Activated CD4-positive, CD25-positive, alpha-beta regulatory T cell treated with anti-CD3 and anti-CD28 coated beads, Interleukin-2, amount 50 U/mL, for 24 hours (primary cell): ENCODE measurements at regions not wholly inside any gene's neighbourhood (a gene's known extent, or its start where the extent isn't known, plus 50 kb on each side); places are given as distances from the start of the nearest gene placed in this dataset.
A peak's percentile ranks its signal among the peaks of the same experiment; 100 is the strongest.
"Not testable (repeated sequence)": the region's sequence is repeated elsewhere in the genome, so short reads cannot be mapped to it uniquely, and the experiment has no call there.

Experiments
- ATAC-seq, 2 donors: fragments of 150-1000 bp; cut with Tn5 transposase; one replicate each; pipeline ENCODE4 v1.10.0; 2021; ENCODE audit warnings: mild to moderate bottlenecking in 1 of 2, moderate library complexity in 1 of 2

- no peak for ATAC-seq
Measured at GRCh38 chr3:29144361-29144760, 136.5 kb upstream of the RBMS3 start.

GRCh38 chr3:29144807-29145206, 136.1 kb upstream of the RBMS3 start:
- ATAC-seq: no peak

- ATAC-seq: no peak
Measured at GRCh38 chr3:29145360-29145759, 135.5 kb upstream of the RBMS3 start.

- ATAC-seq: no peak
Measured at GRCh38 chr3:29152379-29152778, 128.5 kb upstream of the RBMS3 start.

- ATAC-seq: peak; percentile 59 to 68
Measured at GRCh38 chr3:29153811-29154210, 127.1 kb upstream of the RBMS3 start.

GRCh38 chr3:29156086-29156715, 124.7 kb upstream of the RBMS3 start:
- no peak for ATAC-seq

- ATAC-seq: no peak
Measured at GRCh38 chr3:29164825-29165224, 116.0 kb upstream of the RBMS3 start.

- no peak for ATAC-seq
Measured at GRCh38 chr3:29167180-29167579, 113.7 kb upstream of the RBMS3 start.

GRCh38 chr3:29168081-29168480, 112.8 kb upstream of the RBMS3 start:
- no peak for ATAC-seq

- ATAC-seq: no peak
Measured at GRCh38 chr3:29168696-29169095, 112.2 kb upstream of the RBMS3 start.

- no peak for ATAC-seq
Measured at GRCh38 chr3:29169451-29169850, 111.4 kb upstream of the RBMS3 start.

GRCh38 chr3:29171043-29171990, 109.6 kb upstream of the RBMS3 start:
- peak in 1 of 2 donors; percentile 17 for ATAC-seq

- no peak for ATAC-seq
Measured at GRCh38 chr3:29176501-29176900, 104.4 kb upstream of the RBMS3 start.

- ATAC-seq: no peak
Measured at GRCh38 chr3:29178809-29179793, 101.8 kb upstream of the RBMS3 start.

- ATAC-seq: no peak
Measured at GRCh38 chr3:29181149-29181780, 99.6 kb upstream of the RBMS3 start.

GRCh38 chr3:29181872-29182271, 99.0 kb upstream of the RBMS3 start:
- no peak for ATAC-seq

- not testable (repeated sequence) for ATAC-seq
Measured at GRCh38 chr3:29182828-29183227, 98.0 kb upstream of the RBMS3 start.

- ATAC-seq: peak; percentile 67 to 69
Measured at GRCh38 chr3:29183346-29184087, 97.4 kb upstream of the RBMS3 start.

- ATAC-seq: no peak
Measured at GRCh38 chr3:29185706-29186105, 95.2 kb upstream of the RBMS3 start.

GRCh38 chr3:29186131-29186599, 94.7 kb upstream of the RBMS3 start:
- ATAC-seq: no peak

GRCh38 chr3:29186982-29187725, 93.7 kb upstream of the RBMS3 start:
- peak; percentile 59 to 61 for ATAC-seq
